ENCODE measurements at regions not wholly inside any gene's neighbourhood (a gene's known extent, or its start where the extent isn't known, plus 50 kb on each side); places are given as distances from the start of the nearest gene placed in this dataset.

- no peak for TF ChIP-seq CTCF (IDR thresholded peaks at IDR 0.05)
- TF ChIP-seq POLR2A (IDR thresholded peaks at IDR 0.05), result no peak
Observed at GRCh38 chr2:120667981-120668380, 67.7 kb upstream of the GLI2 start.
